ENCODE measurements at regions not wholly inside any gene's neighbourhood (a gene's known extent, or its start where the extent isn't known, plus 50 kb on each side); places are given as distances from the start of the nearest gene placed in this dataset.

DNA sequence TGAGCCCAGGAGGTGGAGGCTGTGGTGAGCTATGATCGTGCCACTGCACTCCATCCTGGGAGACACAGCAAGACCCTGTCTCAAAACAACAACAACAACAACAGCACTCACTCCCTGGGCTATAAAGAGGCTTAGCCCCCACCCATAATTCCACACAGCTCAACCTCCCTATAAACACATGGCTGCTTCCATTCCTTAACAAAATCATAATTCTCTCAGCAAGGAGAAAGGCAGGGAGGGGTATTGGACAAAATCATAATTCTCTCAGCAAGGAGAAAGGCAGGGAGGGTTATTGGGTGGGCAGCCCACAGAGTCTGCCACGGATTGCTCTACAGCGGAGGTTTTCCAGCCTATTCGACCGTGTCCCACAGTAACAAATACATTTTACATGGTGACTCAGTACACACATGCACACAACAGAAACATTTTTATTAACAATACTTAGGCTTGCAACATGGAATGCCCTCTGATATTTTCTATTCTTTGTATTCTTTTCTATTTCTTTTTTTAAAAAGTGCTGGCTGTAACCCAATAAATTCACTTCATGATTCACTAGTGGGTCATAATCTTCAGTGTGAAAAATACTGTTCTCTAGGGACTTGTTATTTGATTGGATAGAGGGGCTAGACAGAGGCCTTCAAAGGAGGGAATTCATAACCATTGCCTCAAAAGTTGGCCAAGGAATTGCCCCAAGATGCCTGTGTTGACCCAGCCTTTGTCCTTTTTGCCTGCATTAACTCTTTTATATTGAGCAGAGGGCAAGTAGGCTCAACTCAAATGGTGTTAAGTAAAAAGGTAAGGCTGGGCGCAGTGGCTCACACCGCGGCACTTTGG, 50.6 kb upstream of the ZMYND8 start:
- no peak for ATAC-seq
- no peak overlapping the region for H3K27ac Mint-ChIP-seq
- H3K36me3 Mint-ChIP-seq, result peaks cover 0 to 6% of the 10 kb centered on the region in 2 donors

DNA sequence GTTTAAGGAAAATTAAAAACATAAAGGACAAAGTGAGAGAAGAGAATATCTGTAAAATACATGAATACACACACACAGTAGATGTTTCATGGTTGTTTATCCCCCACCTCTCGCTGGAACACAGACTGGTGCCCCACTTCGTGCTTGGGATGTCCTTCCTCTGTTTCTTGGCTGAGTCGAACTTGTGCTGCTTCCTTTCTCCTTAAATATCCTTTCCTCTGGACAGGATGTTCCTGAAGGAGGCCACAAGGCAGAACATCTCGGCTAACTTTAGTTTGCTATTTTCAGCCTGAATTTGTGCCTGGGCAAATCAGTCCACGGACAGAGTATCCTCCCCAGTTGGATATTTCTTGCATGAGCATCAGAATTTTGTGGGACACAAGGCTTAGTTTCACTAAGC, 54.7 kb upstream of the ZMYND8 start:
- H3K27ac Mint-ChIP-seq, result no peak overlapping the region
- no peaks in the 10 kb centered on the region for H3K9me3 Mint-ChIP-seq
- no peak for DNase-seq (ENCODE audit: low spot score in 2 of 2)
- no peak for ATAC-seq
- peaks cover 6 to 9% of the 10 kb centered on the region in 2 donors for H3K36me3 Mint-ChIP-seq

More for the DNA sequence above, 50.6 kb upstream of the ZMYND8 start:
- DNase-seq (ENCODE audit: low spot score in 2 of 2), result no peak
- no peaks in the 10 kb centered on the region for H3K9me3 Mint-ChIP-seq

DNA sequence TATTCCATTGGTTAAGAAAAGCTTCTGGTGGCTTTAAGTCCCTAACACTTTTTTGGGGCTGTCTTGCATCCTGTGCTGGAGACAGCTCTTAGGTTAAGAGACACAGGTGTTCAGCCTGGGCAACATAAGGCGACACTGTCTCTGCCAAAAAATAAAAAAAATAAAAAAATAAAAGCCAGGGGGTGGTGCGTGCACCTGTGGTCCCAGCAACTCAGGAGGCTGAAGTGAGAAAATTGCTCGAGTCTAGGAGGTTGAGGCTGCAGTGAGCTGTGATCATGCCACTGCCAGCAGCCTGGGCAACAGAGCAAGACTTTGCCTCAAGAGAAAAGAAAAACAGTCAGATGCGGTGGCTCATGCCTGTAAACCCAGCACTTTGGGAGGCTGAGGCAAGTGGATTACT, 55.6 kb upstream of the ZMYND8 start:
- peak overlapping the region in 1 of 2 donors; percentile 81 for H3K27ac Mint-ChIP-seq
- DNase-seq (ENCODE audit: low spot score in 2 of 2), result no peak
- peaks cover 6 to 9% of the 10 kb centered on the region in 2 donors for H3K36me3 Mint-ChIP-seq
- ATAC-seq, result no peak
- no peaks in the 10 kb centered on the region for H3K9me3 Mint-ChIP-seq

DNA sequence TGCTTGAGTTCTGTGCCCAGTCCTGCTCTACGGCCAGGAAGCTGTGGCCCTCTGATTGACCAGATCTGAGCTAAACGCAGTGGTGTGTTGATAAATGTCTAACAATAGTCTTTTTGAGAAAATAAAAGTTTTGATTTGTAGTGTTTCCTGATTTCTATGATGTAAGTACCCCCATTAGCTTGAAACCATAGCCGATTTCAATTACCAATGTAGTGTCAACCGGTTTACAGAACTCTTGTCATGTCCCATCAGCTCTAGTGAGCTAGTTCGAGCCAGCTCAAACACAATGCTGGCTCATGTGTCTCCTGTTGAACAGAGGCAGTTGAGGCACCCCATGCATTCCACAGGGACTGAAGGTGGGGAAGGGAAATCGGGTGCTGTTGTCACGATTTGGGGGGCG, 56.7 kb upstream of the ZMYND8 start:
- Mint-ChIP-seq H3K36me3 (peaks cover 6 to 9% of the 10 kb centered on the region in 2 donors), H3K27ac (peak overlapping the region in 1 of 2 donors; percentile 81), H3K9me3 (no peaks in the 10 kb centered on the region)
- ATAC-seq (no peak), DNase-seq (ENCODE audit: low spot score in 2 of 2) (no peak)

DNA sequence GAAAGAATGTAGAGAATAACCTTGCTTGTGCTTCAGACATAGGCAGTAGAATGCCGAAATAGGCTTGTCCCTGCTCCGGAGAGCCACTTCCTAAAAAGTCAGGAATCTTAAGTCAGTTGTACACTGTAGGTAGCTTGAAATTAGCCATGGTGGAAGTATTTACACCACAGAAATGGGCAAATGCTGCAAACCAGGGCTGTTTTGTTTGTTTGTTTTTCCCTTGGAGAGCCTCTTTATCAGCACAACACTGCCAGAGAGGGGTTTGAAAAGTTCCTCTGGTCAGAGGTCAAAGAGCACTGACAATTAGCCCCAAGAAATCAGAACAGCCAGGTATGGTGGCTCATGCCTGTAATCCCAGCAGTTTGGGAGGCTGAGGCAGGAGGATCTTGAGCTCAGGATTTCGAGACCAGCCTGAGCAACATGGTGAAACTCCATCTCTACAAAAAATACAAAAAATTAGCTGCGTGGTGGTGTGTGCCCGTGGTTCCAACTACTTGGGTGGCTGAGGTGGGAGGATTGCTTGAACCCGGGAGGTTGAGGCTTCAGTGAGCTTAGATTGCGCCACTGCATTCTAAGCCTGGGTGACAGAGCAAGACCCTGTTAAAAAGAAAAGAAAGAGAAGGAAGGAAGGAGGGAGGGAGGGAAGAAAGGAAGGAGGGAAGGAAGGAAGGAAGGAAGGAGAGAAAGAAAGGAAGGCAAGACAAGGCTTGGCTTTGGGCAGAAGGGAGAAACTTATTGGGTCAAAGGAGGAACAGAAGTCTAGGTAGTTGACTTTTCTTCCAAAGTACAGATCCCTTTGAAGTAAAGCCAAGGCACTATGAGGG, 61.0 kb upstream of the ZMYND8 start:
- H3K9me3 Mint-ChIP-seq, result no peaks in the 10 kb centered on the region
- H3K36me3 Mint-ChIP-seq, result peaks cover 0 to 9% of the 10 kb centered on the region in 2 donors
- peak overlapping the region in 1 of 2 donors; percentile 29 for H3K27ac Mint-ChIP-seq
- DNase-seq (ENCODE audit: low spot score in 2 of 2), result no peak
- no peak for ATAC-seq

DNA sequence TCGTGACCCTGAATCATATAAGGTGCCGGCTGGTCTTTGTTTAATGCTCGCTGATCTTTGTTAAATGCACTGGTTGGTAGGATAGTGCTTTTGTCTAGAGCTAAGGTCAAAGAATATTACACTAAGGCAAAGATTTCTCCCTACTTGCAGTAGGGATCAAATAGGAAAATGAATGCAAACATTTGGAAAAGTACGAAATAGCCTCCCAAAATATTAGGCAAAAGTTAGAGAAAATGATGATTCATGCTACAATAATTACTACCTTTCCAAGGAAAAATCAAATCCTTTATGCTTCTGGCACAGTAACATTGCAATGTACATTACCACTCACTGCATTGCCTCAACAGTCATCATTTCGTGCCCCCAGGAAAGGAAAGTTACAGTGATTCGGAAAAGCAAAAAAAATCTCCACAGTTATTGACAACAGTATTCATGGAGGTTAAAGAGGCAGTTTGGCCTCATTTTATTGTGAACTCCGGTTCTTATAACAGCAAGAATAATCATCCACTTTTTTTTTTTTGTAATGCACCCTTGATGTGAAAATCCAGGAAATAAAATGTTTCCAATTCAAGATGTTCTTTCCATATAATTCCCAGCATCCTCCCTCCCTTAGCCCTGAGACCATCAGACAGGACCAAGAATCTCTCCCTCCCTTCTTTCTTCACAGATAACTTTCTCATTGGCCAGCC, 61.7 kb upstream of the ZMYND8 start:
- Mint-ChIP-seq H3K27ac (no peak overlapping the region), H3K36me3 (peaks cover 0 to 9% of the 10 kb centered on the region in 2 donors), H3K9me3 (no peaks in the 10 kb centered on the region)
- DNase-seq (ENCODE audit: low spot score in 2 of 2) (no peak), ATAC-seq (no peak)

DNA sequence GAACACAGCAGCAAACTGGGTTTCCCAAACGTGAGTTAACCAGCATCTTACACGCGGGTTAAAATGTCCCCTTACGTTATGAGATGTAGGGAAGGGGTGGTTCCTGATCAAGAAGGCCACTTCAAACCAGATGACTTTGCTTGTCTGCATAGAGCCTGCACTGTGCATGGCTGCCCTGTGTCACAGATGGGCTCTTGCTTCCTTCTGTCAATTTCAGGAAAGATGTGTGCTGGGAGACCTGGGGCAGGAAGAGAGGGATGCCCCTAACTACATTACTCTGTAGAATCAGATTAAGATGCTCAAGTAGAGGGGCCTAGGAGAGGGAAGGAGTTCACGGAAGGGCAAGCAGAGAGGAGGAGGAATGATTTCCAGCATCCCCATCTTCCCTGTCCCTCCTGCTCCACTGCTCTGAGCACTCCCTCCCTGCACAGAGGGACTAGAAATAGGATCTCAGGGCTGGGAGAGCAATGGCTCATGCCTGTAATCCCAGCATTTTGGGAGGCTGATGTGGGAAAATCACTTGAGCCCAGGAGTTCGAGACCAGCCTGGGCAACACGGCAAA, 63.5 kb upstream of the ZMYND8 start:
- peaks cover 0 to 8% of the 10 kb centered on the region in 2 donors for H3K36me3 Mint-ChIP-seq
- ATAC-seq (no peak), DNase-seq (ENCODE audit: low spot score in 2 of 2) (no peak)

DNA sequence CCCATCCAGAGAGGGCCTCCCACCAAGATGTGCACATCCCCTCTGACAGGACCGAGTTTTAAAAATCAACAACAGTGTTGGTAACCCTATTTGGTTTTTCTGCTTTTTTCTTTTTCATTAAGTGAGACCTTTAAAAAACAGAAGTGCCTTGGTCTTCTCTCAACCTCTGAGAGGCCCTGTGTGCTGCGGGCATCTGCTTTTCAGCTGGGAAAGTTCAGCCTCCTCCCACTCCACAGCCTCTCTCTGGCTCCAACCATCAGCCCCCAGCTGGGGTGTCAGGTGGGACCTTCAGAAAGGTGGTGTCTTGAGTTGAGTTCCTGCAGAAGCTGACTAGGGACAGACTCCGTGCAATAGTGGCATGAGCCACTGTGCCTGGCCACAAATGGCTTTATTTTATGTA, 64.6 kb upstream of the ZMYND8 start:
- H3K36me3 Mint-ChIP-seq, result peaks cover 0 to under 1% of the 10 kb centered on the region in 2 donors
- no peaks in the 10 kb centered on the region for H3K9me3 Mint-ChIP-seq
- no peak for DNase-seq (ENCODE audit: low spot score in 2 of 2)
- no peak for ATAC-seq
- H3K27ac Mint-ChIP-seq, result no peak overlapping the region

More for the DNA sequence above, 63.5 kb upstream of the ZMYND8 start:
- H3K27ac Mint-ChIP-seq, result peak overlapping the region in 1 of 2 donors; percentile 51
- H3K9me3 Mint-ChIP-seq, result no peaks in the 10 kb centered on the region

DNA sequence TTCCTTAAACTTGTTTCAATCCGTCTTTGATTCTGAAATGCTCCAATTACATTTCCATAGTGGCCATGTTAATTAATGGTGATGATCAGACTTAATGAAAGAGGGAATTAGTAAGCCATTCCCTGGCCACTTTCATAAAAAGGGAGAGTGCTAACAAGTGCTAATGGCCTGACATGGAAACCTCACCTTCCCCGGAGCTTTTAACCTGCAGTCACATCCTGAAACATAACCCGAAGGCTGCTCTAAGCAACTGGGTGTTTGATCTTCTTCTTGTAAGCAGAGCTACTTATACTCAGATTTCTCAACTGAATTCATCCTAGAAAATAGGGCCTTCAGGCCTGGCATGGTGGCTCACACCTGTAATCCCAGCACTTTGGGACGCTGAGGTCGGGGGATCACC, 67.1 kb upstream of the ZMYND8 start:
- DNase-seq (ENCODE audit: low spot score in 2 of 2) (no peak), ATAC-seq (no peak)
- no peak overlapping the region for H3K27ac Mint-ChIP-seq
- peaks cover 0 to 10% of the 10 kb centered on the region in 2 donors for H3K9me3 Mint-ChIP-seq
- peaks cover 9 to 22% of the 10 kb centered on the region in 2 donors for H3K36me3 Mint-ChIP-seq

DNA sequence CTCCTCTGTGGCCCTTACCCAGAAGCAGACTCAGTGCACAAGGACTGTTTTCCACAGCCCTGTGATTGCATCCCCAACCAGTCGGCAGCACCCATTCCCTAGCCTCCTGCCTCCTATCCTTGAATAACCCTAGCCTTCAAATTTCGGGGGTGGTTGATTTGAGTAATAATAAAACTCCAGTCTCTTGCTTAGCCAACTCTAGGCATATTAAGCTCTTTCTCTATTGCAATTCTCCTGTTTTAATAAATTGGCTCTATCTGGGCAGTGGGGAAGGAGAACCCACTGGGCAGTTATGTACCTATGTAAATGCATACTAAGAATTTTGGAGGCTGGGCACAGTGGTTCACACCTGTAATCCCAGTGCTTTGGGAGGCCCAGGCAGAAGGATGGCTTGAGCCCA, 70.6 kb upstream of the ZMYND8 start:
- peaks cover 0 to 10% of the 10 kb centered on the region in 2 donors for H3K9me3 Mint-ChIP-seq
- no peak overlapping the region for H3K27ac Mint-ChIP-seq
- DNase-seq (ENCODE audit: low spot score in 2 of 2) (no peak), ATAC-seq (no peak)
- H3K36me3 Mint-ChIP-seq, result peaks cover 13 to 22% of the 10 kb centered on the region in 2 donors

DNA sequence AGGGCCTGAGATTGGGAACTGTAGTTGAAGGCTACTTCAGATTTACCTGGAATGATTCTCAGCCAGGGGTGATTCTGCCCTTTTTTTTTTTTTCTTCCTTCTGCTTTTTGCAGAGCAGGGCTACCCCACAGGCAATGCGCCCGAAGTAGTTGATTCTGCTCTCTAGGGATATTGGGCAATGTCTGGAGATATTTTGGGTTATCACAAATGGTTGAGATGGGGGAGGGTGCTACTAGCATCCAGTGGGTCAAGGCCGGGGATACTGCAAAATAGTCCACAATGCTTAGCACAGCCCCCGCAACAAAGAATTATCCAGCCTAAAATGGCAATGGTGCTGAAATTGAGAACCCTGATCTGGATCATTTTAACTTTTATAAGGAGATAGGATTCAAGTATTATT, 71.2 kb upstream of the ZMYND8 start:
- no peak for DNase-seq (ENCODE audit: low spot score in 2 of 2)
- peaks cover 0 to 10% of the 10 kb centered on the region in 2 donors for H3K9me3 Mint-ChIP-seq
- H3K27ac Mint-ChIP-seq, result no peak overlapping the region
- no peak for ATAC-seq
- H3K36me3 Mint-ChIP-seq, result peaks cover 13 to 22% of the 10 kb centered on the region in 2 donors

DNA sequence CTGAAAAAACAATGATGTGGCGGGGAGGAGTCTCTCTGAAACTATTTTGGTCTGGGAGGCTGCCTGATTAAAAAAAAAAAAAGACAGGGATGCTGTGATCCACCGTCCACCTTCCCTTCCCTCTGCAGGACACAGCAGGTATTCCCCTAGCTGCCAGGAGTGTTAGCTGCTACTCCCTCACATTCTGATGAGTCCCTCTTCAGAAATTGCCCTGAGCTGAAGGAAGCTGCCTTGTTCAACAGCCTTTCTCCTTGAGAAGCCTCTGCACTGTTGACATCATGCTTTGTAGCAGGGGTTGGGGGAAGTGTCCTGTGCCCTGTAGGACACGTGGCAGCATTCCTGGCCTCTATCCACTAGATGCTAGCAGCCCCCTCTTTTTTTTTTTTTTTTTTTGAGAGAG, 71.7 kb upstream of the ZMYND8 start:
- Mint-ChIP-seq H3K36me3 (peaks cover 13 to 22% of the 10 kb centered on the region in 2 donors), H3K9me3 (peaks cover 0 to 10% of the 10 kb centered on the region in 2 donors), H3K27ac (no peak overlapping the region)
- ATAC-seq (no peak), DNase-seq (ENCODE audit: low spot score in 2 of 2) (no peak)

DNA sequence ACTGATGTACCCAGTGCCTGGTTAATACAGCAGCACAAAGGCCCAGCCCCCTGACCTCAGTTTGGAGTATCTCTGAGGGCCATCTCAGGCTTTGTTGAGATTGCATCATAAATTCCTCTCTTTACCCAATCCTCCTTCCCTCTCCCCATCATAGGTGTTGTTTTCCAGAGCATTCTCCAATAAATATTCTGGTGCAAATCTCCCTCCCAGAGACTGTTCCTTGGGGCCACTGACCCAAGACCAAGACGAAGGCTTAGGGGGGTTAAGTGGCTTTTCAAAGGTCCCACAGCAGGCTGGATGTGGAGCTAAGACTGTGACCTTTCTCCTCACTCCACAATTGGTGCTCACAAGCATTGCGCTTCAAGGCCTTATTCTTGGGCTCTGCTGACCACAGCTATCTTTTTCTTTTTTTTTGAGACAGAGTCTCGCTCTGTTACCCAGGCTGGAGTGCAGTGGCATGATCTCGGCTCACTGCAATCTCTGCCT, 72.4 kb upstream of the ZMYND8 start:
- ATAC-seq, result no peak
- no peak for DNase-seq (ENCODE audit: low spot score in 2 of 2)
- H3K9me3 Mint-ChIP-seq, result peaks cover 0 to 10% of the 10 kb centered on the region in 2 donors
- peaks cover 13 to 22% of the 10 kb centered on the region in 2 donors for H3K36me3 Mint-ChIP-seq
- peak overlapping the region in 1 of 2 donors; percentile 32 for H3K27ac Mint-ChIP-seq

DNA sequence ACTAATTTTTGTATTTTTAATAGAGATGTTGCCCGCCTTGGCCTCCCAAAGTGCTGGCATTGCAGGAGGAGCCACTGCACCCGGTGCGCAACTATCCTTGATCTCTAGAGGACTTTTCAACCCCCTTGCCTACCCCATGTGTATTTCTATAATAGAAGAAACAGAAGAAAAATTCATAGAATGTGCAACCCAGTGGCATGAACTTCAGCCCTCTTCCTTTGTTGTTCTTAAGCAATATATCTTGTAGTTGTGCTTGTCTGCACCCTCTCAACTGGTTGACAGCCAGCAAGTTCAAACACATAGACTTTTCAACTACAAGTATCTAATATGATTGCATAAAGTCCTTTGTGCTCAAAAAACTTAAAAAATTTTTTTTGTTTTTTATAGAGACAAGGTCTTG, 72.3 kb upstream of the NCOA3 start:
- H3K27ac Mint-ChIP-seq, result no peak overlapping the region
- peaks cover 0 to 10% of the 10 kb centered on the region in 2 donors for H3K9me3 Mint-ChIP-seq
- DNase-seq (ENCODE audit: low spot score in 2 of 2), result no peak
- no peak for ATAC-seq
- peaks cover 13 to 22% of the 10 kb centered on the region in 2 donors for H3K36me3 Mint-ChIP-seq

DNA sequence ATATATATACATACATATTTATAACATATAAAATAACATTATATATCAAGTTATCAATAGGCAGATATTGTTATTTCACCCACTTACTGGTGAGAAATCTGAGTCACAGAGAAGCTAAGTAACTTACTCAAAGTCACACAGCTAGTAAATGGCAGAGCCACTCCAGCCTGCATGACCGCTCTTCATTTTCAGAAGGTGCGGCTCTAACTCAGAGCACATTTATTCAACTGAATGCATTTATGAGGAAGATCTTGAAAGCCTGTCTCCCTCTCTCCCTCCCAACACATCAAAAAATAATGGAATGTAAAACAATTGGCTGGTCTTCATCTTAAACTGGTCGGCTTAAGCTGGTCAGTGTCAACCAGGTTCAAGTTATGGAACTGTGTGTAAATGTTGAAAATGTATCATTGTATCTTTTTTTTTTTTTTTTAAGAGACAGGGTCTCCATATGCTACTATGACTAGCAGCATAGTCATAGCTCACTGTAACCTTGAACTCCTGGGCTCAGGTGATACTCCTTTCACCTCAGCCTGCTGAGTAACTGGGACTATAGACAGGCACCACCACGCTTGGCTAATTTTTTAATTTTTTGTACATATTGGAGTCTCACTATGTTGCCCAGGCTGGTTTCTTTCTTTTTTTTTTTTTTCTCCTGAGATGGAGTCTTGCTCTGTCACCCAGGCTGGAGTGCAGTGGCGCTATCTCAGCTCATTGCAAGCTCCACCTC, 70.7 kb upstream of the NCOA3 start:
- ATAC-seq (no peak), DNase-seq (ENCODE audit: low spot score in 2 of 2) (no peak)
- Mint-ChIP-seq H3K9me3 (peaks cover 0 to 10% of the 10 kb centered on the region in 2 donors), H3K27ac (no peak overlapping the region), H3K36me3 (peaks cover 13 to 22% of the 10 kb centered on the region in 2 donors)

DNA sequence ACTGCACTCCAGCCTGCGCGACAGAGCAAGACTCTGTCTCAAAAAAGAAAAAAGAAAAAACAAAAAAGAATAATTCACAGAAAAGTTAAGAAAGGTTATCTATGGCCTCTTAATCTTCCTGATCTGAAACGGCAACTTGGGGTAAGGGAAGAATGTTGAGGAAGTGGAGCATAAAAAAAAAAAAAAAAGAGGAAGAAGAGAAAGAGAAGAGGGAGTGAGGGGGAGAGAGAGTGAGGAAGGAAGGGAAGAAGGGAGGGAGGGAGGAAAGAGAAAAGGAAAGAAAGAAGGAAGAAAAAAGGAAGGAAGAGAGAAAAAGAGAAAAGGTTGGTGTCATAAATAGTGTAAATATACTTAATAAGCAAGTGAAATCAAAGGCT, 68.9 kb upstream of the NCOA3 start:
- no peak for ATAC-seq
- Mint-ChIP-seq H3K9me3 (peaks cover 0 to 2% of the 10 kb centered on the region in 2 donors), H3K27ac (no peak overlapping the region)

More for the DNA sequence above, 68.9 kb upstream of the NCOA3 start:
- peaks cover 4 to 6% of the 10 kb centered on the region in 2 donors for H3K36me3 Mint-ChIP-seq
- no peak for DNase-seq (ENCODE audit: low spot score in 2 of 2)
